H1 (cell line): ENCODE measurements at regions not wholly inside any gene's neighbourhood (a gene's known extent, or its start where the extent isn't known, plus 50 kb on each side); places are given as distances from the start of the nearest gene placed in this dataset.

Experiments used
- CTCF ChIA-PET: fragments of 300-600 bp; sonication (Branson Sonifier 250); formaldehyde crosslinking; loops from one replicate; lab custom pipeline; 2021; ENCODE audit not compliant: partially characterized antibody; lab: Charles Lee
- POLR2A ChIA-PET: fragments of 300-600 bp; sonication (Branson Sonifier 250); formaldehyde crosslinking; loops from one replicate; lab custom pipeline; 2021; ENCODE audit warnings: inconsistent platforms; ENCODE audit not compliant: partially characterized antibody; lab: Charles Lee
- DNase-seq, 2 experiments: peaks; one replicate each; pipeline versions ENCODE4 v3.0.0 to v3.0.0-alpha.2; 2010 to 2022; ENCODE audit warnings: low spot score in 2 of 2, low read depth in 1 of 2, mixed read lengths in 1 of 2
- FAIRE-seq: peaks from 2 replicates; lab custom pipeline; 2011; peaks lifted over from hg19 to GRCh38; lab: Jason Lieb, UNC
- H2AFZ ChIP-seq: 2 replicates; pipeline ENCODE4 v1.8.1; 2012; ENCODE audit warnings: low read length, inconsistent platforms
- H2AK5ac ChIP-seq: 2 replicates; pipeline ENCODE4 v1.6.1; 2013; ENCODE audit warnings: low read depth, low read length
- H2BK120ac ChIP-seq: replicated peaks from 2 replicates; pipeline ENCODE3; 2013; ENCODE audit warnings: low read depth, low read length, inconsistent platforms
- H2BK12ac ChIP-seq: 2 replicates; pipeline ENCODE4 v1.6.1; 2013; ENCODE audit warnings: low read depth, low read length
- H2BK15ac ChIP-seq: 2 replicates; pipeline ENCODE4 v1.6.1; 2013; ENCODE audit warnings: low read length
- H2BK20ac ChIP-seq: 2 replicates; pipeline ENCODE4 v1.6.1; 2013; ENCODE audit warnings: low read length
- H2BK5ac ChIP-seq: 2 replicates; pipeline ENCODE4 v1.6.1; 2013; ENCODE audit warnings: low read depth, low read length
- H3K14ac ChIP-seq: 2 replicates; pipeline ENCODE4 v1.6.1; 2013; ENCODE audit warnings: inconsistent platforms; ENCODE audit not compliant: insufficient read length
- H3K18ac ChIP-seq: 2 replicates; pipeline ENCODE4 v1.6.1; 2013; ENCODE audit warnings: low read length; ENCODE audit errors: extremely low read depth
- H3K23ac ChIP-seq: 2 replicates; pipeline ENCODE4 v1.6.1; 2013; ENCODE audit warnings: inconsistent platforms; ENCODE audit not compliant: insufficient read length
- H3K23me2 ChIP-seq: 2 replicates; pipeline ENCODE4 v1.6.1; 2013; ENCODE audit warnings: low read depth, low read length
- H3K27ac ChIP-seq: 2 replicates; pipeline ENCODE4 v1.6.1; 2011; ENCODE audit warnings: low read depth, low read length, inconsistent platforms
- H3K27me3 ChIP-seq, 4 experiments: replicated peaks in 1 of 4; 1 replicate in 1 of 4; 2 replicates in 3 of 4; pipeline versions ENCODE4 v1.6.1 to v1.8.1; 2011 to 2013; ENCODE audit warnings: low read length in 3 of 4, mild to moderate bottlenecking in 3 of 4, inconsistent platforms in 2 of 4, mixed read lengths in 2 of 4, moderate library complexity in 1 of 4; ENCODE audit not compliant: control insufficient read depth in 3 of 4, insufficient read depth in 3 of 4; ENCODE audit errors: extremely low read depth in 1 of 4
- H3K36me3 ChIP-seq, 4 experiments: 2 replicates each; pipeline versions ENCODE4 v1.6.1 to v1.8.1; 2011 to 2013; ENCODE audit warnings: mild to moderate bottlenecking in 4 of 4, low read length in 3 of 4, moderate library complexity in 2 of 4, control low read depth in 1 of 4, inconsistent platforms in 1 of 4; ENCODE audit not compliant: insufficient read depth in 4 of 4, control insufficient read depth in 2 of 4
- H3K4ac ChIP-seq: replicated peaks from 2 replicates; pipeline ENCODE3; 2013; ENCODE audit warnings: low read length, low read depth, mixed read lengths, inconsistent platforms; ENCODE audit not compliant: insufficient read length
- H3K4me1 ChIP-seq, 4 experiments: replicated peaks in 1 of 4; 1 replicate in 1 of 4; 2 replicates in 3 of 4; pipeline versions ENCODE4 v1.6.1 to v1.8.1; 2011 to 2013; ENCODE audit warnings: low read length in 3 of 4, inconsistent platforms in 2 of 4, mixed read lengths in 1 of 4; ENCODE audit not compliant: insufficient read depth in 4 of 4, control insufficient read depth in 3 of 4
- H3K4me2 ChIP-seq, 2 experiments: 2 replicates each; pipeline versions ENCODE4 v1.6.1 to v1.8.1; 2011 to 2013; ENCODE audit warnings: low read depth in 2 of 2, low read length in 2 of 2, control low read depth in 1 of 2, inconsistent platforms in 1 of 2, mild to moderate bottlenecking in 1 of 2; ENCODE audit not compliant: insufficient read depth in 1 of 2
- H3K4me3 ChIP-seq, 4 experiments: fragments of 200-600, 300-600 bp in 1 of 4; sonication (generic), shearing (Covaris generic), sonication (Bioruptor Twin) in 1 of 4; 2 replicates each; pipeline versions ENCODE4 v1.5.1 to v1.8.1; 2011 to 2016; ENCODE audit warnings: low read length in 4 of 4, low read depth in 3 of 4, control low read depth in 2 of 4, inconsistent platforms in 2 of 4, mild to moderate bottlenecking in 2 of 4, mixed read lengths in 1 of 4, moderate library complexity in 1 of 4; ENCODE audit not compliant: insufficient read depth in 2 of 4; ENCODE audit errors: extremely low read depth in 1 of 4
- H3K56ac ChIP-seq: replicated peaks from 2 replicates; pipeline ENCODE3; 2013; ENCODE audit warnings: low read depth, mild to moderate bottlenecking, mixed read lengths, low read length, inconsistent platforms; ENCODE audit not compliant: insufficient read length
- H3K79me1 ChIP-seq: 2 replicates; pipeline ENCODE4 v1.6.1; 2013; ENCODE audit warnings: low read depth, low read length, control low read depth
- H3K79me2 ChIP-seq, 2 experiments: 2 replicates each; pipeline versions ENCODE4 v1.6.1 to v1.8.1; 2012 to 2013; ENCODE audit warnings: low read length in 2 of 2, mild to moderate bottlenecking in 2 of 2, inconsistent platforms in 1 of 2; ENCODE audit not compliant: insufficient read depth in 2 of 2, control insufficient read depth in 1 of 2
- H3K9ac ChIP-seq, 4 experiments: replicated peaks in 1 of 4; 1 replicate in 1 of 4; 2 replicates in 3 of 4; pipeline versions ENCODE4 v1.6.1 to v1.8.1; 2011 to 2013; ENCODE audit warnings: low read depth in 3 of 4, low read length in 3 of 4, control low read depth in 2 of 4, mild to moderate bottlenecking in 2 of 4, moderate library complexity in 2 of 4, inconsistent platforms in 1 of 4; ENCODE audit errors: extremely low read depth in 1 of 4
- H3K9me3 ChIP-seq, 2 experiments: 2 replicates each; pipeline versions ENCODE4 v1.6.1 to v1.8.1; 2012 to 2013; ENCODE audit warnings: mild to moderate bottlenecking in 2 of 2, moderate library complexity in 2 of 2, control low read depth in 1 of 2, inconsistent platforms in 1 of 2, low read depth in 1 of 2, low read length in 1 of 2, mixed read lengths in 1 of 2; ENCODE audit not compliant: insufficient read depth in 2 of 2
- H4K20me1 ChIP-seq, 2 experiments: replicated peaks in 1 of 2; 2 replicates each; pipeline versions ENCODE3 to v1.8.1; 2011 to 2013; ENCODE audit warnings: inconsistent platforms in 2 of 2, low read length in 2 of 2, mild to moderate bottlenecking in 1 of 2; ENCODE audit not compliant: insufficient read depth in 2 of 2, control insufficient read depth in 1 of 2
- H4K5ac ChIP-seq: 2 replicates; pipeline ENCODE4 v1.6.1; 2013; ENCODE audit warnings: low read length, low read depth, mixed read lengths, inconsistent platforms; ENCODE audit not compliant: insufficient read length
- H4K8ac ChIP-seq: 2 replicates; pipeline ENCODE4 v1.8.0; 2013; ENCODE audit warnings: mild to moderate bottlenecking, moderate library complexity, low read length, inconsistent platforms; ENCODE audit not compliant: insufficient read depth; ENCODE audit errors: extremely low read depth
- H4K91ac ChIP-seq: replicated peaks from 2 replicates; pipeline ENCODE3; 2013; ENCODE audit warnings: low read length, mixed read lengths, inconsistent platforms; ENCODE audit not compliant: insufficient read length
- CBX5 ChIP-seq: fragments of 300-800, 300-1000 bp; sonication (generic); IDR thresholded peaks from 2 replicates; pipeline ENCODE4 v1.7.1; 2016; ENCODE audit warnings: antibody characterized with exemption, low read length, low read depth
- CHD2 ChIP-seq: IDR thresholded peaks from 2 replicates; pipeline ENCODE4 v1.6.1; 2012; ENCODE audit warnings: low read length, improper control_type of control experiment
- JUN ChIP-seq: IDR thresholded peaks from 2 replicates; pipeline ENCODE4 v1.6.1; 2011; ENCODE audit warnings: low read depth, mild to moderate bottlenecking, improper control_type of control experiment, low read length
- KDM5A ChIP-seq: fragments of 200-600 bp; IDR thresholded peaks from 2 replicates; pipeline ENCODE4 v1.7.1; 2012; ENCODE audit warnings: mild to moderate bottlenecking, low read length, inconsistent platforms, mixed read lengths
- MAFK ChIP-seq: IDR thresholded peaks from 2 replicates; pipeline ENCODE4 v1.6.1; 2012; ENCODE audit warnings: low read depth, mild to moderate bottlenecking, improper control_type of control experiment, low read length
- NRF1 ChIP-seq: IDR thresholded peaks from 2 replicates; pipeline ENCODE4 v1.6.1; 2011; ENCODE audit warnings: mild to moderate bottlenecking, low read depth, low read length, improper control_type of control experiment
- RNF2 ChIP-seq: fragments of 200-900, 300-1000 bp; sonication (generic); IDR thresholded peaks from 2 replicates; pipeline ENCODE4 v1.7.1; 2016; ENCODE audit warnings: borderline replicate concordance, low read depth, mild to moderate bottlenecking, antibody characterized with exemption, low read length; ENCODE audit not compliant: poor library complexity, severe bottlenecking; ENCODE audit errors: missing control alignments
- RXRA ChIP-seq: IDR thresholded peaks from 2 replicates; pipeline ENCODE4 v1.6.1; 2011; ENCODE audit warnings: low read depth, mild to moderate bottlenecking, low read length, moderate library complexity; ENCODE audit not compliant: insufficient read depth
- SIRT6 ChIP-seq: IDR thresholded peaks from one replicate; pipeline ENCODE4 v1.7.1; 2012; ENCODE audit warnings: low read length, inconsistent platforms
- YY1 ChIP-seq: IDR thresholded peaks from 2 replicates; pipeline ENCODE4 v1.6.1; 2011; ENCODE audit warnings: low read depth, mild to moderate bottlenecking, low read length
- WGBS, 2 experiments: shearing (Covaris generic) in 1 of 2; methylation state at CpG; one replicate each; pipeline versions ENCODE4 v1.1.6 to v1.1.7; 2013 to 2015; ENCODE audit warnings: low lambda C conversion rate in 2 of 2, mixed read lengths in 2 of 2, inconsistent platforms in 1 of 2, low coverage in 1 of 2, missing lambda C conversion rate in 1 of 2; ENCODE audit not compliant: insufficient replicate concordance in 2 of 2, insufficient coverage in 1 of 2, insufficient read length in 1 of 2; ENCODE audit errors: extremely low coverage in 1 of 2, missing lambda C conversion rate in 1 of 2; 5-methylcytosine and 5-hydroxymethylcytosine counted together

GRCh38 chr2:146221826-146222225 is 1623.0 kb upstream of the ACVR2A start:
- Histone ChIP-seq H3K4me2 (no peak overlapping the region), H3K23ac (no peak overlapping the region), H2BK15ac (no peak overlapping the region), H3K4me3 (no peak overlapping the region), H3K9me3 (no peaks in the 10 kb centered on the region), H3K56ac (no peak overlapping the region), H3K4ac (no peak overlapping the region), H2BK20ac (no peak overlapping the region), H3K14ac (no peak overlapping the region), H3K4me1 (no peaks in the 10 kb centered on the region), H3K18ac (no peak overlapping the region), H2AFZ (no peak overlapping the region), H3K36me3 (no peaks in the 10 kb centered on the region), H2BK5ac (no peak overlapping the region), H2AK5ac (no peak overlapping the region), H3K23me2 (no peaks in the 10 kb centered on the region), H2BK12ac (no peak overlapping the region), H3K79me2 (no peaks in the 10 kb centered on the region), H4K5ac (no peak overlapping the region), H4K91ac (no peak overlapping the region), H3K27ac (no peak overlapping the region), H3K27me3 (no peaks in the 10 kb centered on the region), H2BK120ac (no peak overlapping the region), H4K20me1 (no peaks in the 10 kb centered on the region), H3K79me1 (no peaks in the 10 kb centered on the region), H4K8ac (no peak overlapping the region), H3K9ac (no peak overlapping the region)
- POLR2A ChIA-PET, result no interaction called here
- no peak for TF ChIP-seq KDM5A
- TF ChIP-seq MAFK, result no peak
- TF ChIP-seq RNF2, result no peak
- no peak for TF ChIP-seq YY1
- no peak for TF ChIP-seq CBX5
- no peak for TF ChIP-seq SIRT6
- no peak for TF ChIP-seq RXRA
- TF ChIP-seq CHD2, result no peak
- TF ChIP-seq JUN, result no peak
- TF ChIP-seq NRF1, result no peak
- FAIRE-seq, result no peak
- DNase-seq, result no peak
- 88% methylated on average over 2 of the region's 2 CpGs; no CpG with 5 or more reads in 1 of the 2 experiments for WGBS, 2 experiments
- CTCF ChIA-PET, result interaction anchor here (0.6 kb wide), 1 partner anchor 1579 kb away, joined by 4 read pairs; no protein-coding TSS in a partner anchor
